Peyer's patch (tissue), 4 donors: ENCODE measurements at regions not wholly inside any gene's neighbourhood (a gene's known extent, or its start where the extent isn't known, plus 50 kb on each side); places are given as distances from the start of the nearest gene placed in this dataset.

ENCODE experiments used
- DNase-seq, 3 donors: peaks; one replicate each; pipeline ENCODE4 v3.0.0-alpha.2; 2017 to 2019
- H3K27ac ChIP-seq, 4 donors: fragments of 200-600 bp; sonication (generic); one replicate each; pipeline ENCODE4 v1.5.1; 2016 to 2019
- H3K27me3 ChIP-seq, 2 donors: fragments of 200-600 bp; sonication (generic); one replicate each; pipeline ENCODE4 v1.5.1; 2019
- H3K36me3 ChIP-seq, 3 donors: fragments of 200-600 bp; sonication (generic); one replicate each; pipeline ENCODE4 v1.5.1; 2016 to 2019
- H3K4me1 ChIP-seq, 4 donors: fragments of 200-600 bp; sonication (generic); one replicate each; pipeline ENCODE4 v1.5.1; 2016 to 2019
- H3K4me3 ChIP-seq, 4 donors: fragments of 200-600 bp; sonication (generic); 1 replicate in 3 of 4; 2 replicates in 1 of 4; pipeline ENCODE4 v1.5.1; 2016 to 2019; ENCODE audit warnings: mild to moderate bottlenecking in 1 of 4
- H3K9me3 ChIP-seq, 4 donors: fragments of 200-600 bp; sonication (generic); one replicate each; pipeline ENCODE4 v1.5.1; 2016 to 2019; ENCODE audit warnings: mild to moderate bottlenecking in 1 of 4
- POLR2A ChIP-seq, 2 donors: fragments of 450-650 bp; IDR thresholded peaks; one replicate each; pipeline ENCODE4 v1.5.1; 2017; ENCODE audit warnings: antibody characterized with exemption in 2 of 2, mild to moderate bottlenecking in 2 of 2, moderate library complexity in 2 of 2
- TF ChIP-seq, protein P1 (sequence below), 6 experiments: fragments of 450-650 bp in 4 of 6; fragments of 200-600 bp in 2 of 6; sonication (generic) in 1 of 6; IDR thresholded peaks; one replicate each; pipeline ENCODE4 v1.5.1; 2017 to 2019; ENCODE audit warnings: antibody characterized with exemption in 6 of 6, mild to moderate bottlenecking in 3 of 6, moderate library complexity in 1 of 6

DNA sequence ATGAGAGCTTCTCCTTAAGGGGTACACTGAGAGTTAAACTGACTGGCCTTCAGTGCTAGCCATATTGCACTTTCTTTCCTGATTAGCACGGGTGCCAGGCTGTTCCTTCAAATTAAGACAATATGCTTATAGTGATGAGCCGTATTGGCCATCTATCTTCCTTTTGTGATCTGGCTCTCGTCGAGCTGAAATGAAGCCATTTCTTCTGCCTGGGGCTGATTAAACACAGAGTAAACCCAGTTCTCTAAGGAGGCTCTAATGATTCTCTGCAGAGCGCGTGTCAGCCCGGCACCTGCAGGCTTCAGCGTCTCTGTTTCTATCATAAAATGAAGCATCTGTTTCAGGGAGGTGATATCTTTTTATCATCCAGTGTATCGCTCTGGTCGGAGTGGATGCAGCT lies 107.5 kb upstream of the NR2F2 start:
- no peaks in the 10 kb centered on the region for H3K9me3 ChIP-seq
- H3K4me3 ChIP-seq, result no peak overlapping the region
- no peak for DNase-seq
- no peak overlapping the region for H3K27ac ChIP-seq
- H3K4me1 ChIP-seq, result no peaks in the 10 kb centered on the region
- TF ChIP-seq POLR2A (IDR thresholded peaks at IDR 0.05), result no peak
- TF ChIP-seq, protein P1, sequence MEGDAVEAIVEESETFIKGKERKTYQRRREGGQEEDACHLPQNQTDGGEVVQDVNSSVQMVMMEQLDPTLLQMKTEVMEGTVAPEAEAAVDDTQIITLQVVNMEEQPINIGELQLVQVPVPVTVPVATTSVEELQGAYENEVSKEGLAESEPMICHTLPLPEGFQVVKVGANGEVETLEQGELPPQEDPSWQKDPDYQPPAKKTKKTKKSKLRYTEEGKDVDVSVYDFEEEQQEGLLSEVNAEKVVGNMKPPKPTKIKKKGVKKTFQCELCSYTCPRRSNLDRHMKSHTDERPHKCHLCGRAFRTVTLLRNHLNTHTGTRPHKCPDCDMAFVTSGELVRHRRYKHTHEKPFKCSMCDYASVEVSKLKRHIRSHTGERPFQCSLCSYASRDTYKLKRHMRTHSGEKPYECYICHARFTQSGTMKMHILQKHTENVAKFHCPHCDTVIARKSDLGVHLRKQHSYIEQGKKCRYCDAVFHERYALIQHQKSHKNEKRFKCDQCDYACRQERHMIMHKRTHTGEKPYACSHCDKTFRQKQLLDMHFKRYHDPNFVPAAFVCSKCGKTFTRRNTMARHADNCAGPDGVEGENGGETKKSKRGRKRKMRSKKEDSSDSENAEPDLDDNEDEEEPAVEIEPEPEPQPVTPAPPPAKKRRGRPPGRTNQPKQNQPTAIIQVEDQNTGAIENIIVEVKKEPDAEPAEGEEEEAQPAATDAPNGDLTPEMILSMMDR (IDR thresholded peaks at IDR 0.05), result no peak
- H3K27me3 ChIP-seq, result no peaks in the 10 kb centered on the region
- no peaks in the 10 kb centered on the region for H3K36me3 ChIP-seq

DNA sequence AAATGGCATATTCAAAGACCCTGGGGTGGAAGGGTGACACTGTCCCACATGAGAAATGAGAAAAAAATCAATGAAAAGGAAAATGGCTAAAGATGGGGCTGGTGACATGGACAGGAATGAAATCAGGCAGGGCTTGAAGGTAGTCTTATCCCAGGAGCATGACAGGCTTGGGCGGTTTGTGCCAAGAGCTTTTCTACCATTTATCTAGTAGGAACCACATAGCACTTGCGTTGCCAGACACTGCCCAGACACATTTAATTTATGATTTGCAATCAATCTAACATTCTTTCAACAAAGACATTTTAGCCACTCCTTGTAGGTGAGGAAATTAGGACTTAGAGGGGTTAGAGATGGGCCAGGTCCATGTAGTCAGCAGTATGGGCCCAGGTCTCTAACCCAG lies 106.6 kb upstream of the NR2F2 start:
- Histone ChIP-seq H3K27me3 (no peaks in the 10 kb centered on the region), H3K36me3 (no peaks in the 10 kb centered on the region), H3K9me3 (no peaks in the 10 kb centered on the region), H3K27ac (no peak overlapping the region), H3K4me3 (no peak overlapping the region), H3K4me1 (no peaks in the 10 kb centered on the region)
- TF ChIP-seq, protein P1 (IDR thresholded peaks at IDR 0.05), result no peak
- no peak for TF ChIP-seq POLR2A (IDR thresholded peaks at IDR 0.05)
- DNase-seq, result no peak

DNA sequence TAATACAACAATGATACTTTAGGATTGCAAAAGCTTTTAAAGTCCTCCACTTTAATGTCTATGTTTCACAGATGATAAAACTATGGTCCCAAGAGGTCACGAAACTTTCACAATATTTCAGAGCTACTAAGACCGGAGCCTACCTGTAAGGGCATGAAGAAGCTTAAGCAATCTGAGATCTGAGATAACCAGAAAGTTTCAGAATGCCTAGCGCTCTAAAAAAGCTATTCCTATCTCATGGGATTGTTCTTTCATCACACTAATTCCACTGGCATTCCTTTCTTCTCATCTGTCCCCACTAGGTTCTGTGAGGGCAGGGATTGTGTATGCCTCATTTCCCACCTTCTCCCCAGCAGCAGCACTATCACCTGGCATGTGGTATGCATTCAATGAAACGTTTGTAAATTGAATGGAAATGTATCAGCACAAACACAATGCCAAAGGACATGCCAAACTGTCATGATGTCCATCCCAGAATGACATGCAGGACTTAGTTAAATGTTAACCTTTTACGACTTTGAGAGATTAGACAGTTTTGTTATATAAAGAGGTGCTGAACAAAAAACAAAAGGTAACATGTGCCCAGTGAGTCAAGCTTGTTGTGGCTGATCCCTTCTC lies 104.7 kb upstream of the NR2F2 start:
- H3K27ac ChIP-seq, result no peak overlapping the region
- TF ChIP-seq, protein P1 (IDR thresholded peaks at IDR 0.05), result no peak
- no peak for TF ChIP-seq POLR2A (IDR thresholded peaks at IDR 0.05)
- no peak overlapping the region for H3K4me3 ChIP-seq
- H3K4me1 ChIP-seq, result no peaks in the 10 kb centered on the region
- no peaks in the 10 kb centered on the region for H3K9me3 ChIP-seq
- DNase-seq, result no peak
- no peaks in the 10 kb centered on the region for H3K27me3 ChIP-seq
- no peaks in the 10 kb centered on the region for H3K36me3 ChIP-seq

DNA sequence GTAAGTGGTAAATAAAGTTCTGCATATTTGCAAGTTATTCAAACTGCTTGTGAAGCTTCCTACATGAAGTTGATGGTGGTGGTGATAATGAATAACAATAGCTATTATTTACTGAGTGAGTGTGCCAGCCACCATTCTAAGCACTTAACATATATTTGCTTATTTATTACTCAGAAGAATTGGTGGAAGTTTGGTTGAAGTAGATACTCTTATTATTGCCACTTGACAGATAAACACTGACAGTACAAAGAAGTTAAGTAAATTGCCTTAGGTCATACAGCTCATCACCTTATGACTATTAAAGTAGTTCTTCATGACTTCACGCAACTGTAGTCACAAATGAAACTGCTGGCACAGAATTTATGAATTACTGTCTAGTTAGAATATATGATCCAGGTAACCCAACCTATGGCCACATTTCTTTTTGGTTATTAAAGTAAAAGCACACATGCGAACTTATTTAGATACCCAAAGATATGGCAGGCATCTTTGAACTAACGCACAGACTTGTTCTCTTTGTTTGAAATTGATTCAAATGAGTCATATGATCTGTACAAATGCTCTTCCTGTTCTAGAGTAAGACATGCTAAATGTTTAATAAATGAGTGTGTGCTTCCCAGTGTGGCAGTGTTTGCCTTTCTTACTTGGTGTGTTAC lies 99.8 kb upstream of the NR2F2 start:
- TF ChIP-seq, protein P1 (IDR thresholded peaks at IDR 0.05), result no peak
- TF ChIP-seq POLR2A (IDR thresholded peaks at IDR 0.05), result no peak
- DNase-seq, result no peak
- H3K27me3 ChIP-seq, result no peaks in the 10 kb centered on the region
- H3K4me3 ChIP-seq, result no peak overlapping the region
- no peaks in the 10 kb centered on the region for H3K4me1 ChIP-seq
- no peaks in the 10 kb centered on the region for H3K9me3 ChIP-seq
- H3K27ac ChIP-seq, result no peak overlapping the region
- H3K36me3 ChIP-seq, result no peaks in the 10 kb centered on the region

DNA sequence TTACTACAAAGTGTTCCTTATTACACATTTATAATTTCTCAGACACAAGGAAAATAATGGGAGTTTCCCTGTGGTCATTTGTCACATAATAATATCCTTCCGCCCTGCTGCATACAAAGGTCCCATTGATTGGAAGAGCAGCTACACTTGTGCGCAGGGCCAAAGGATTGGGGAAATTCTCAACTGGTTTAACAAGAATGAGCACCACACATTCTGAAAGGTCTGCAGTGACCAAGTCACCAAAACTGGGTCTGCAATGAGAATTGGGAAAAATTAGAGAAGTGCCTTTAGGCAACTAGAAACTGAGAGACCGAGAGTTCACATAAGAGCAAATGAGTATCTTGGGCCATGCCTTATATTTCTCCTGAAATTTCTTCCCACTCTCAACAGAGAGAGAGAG lies 98.2 kb upstream of the NR2F2 start:
- TF ChIP-seq, protein P1 (IDR thresholded peaks at IDR 0.05), result no peak
- TF ChIP-seq POLR2A (IDR thresholded peaks at IDR 0.05), result no peak
- no peaks in the 10 kb centered on the region for H3K36me3 ChIP-seq
- H3K9me3 ChIP-seq, result no peaks in the 10 kb centered on the region
- no peak for DNase-seq
- no peak overlapping the region for H3K27ac ChIP-seq
- no peak overlapping the region for H3K4me3 ChIP-seq
- H3K27me3 ChIP-seq, result no peaks in the 10 kb centered on the region
- H3K4me1 ChIP-seq, result no peaks in the 10 kb centered on the region
